ENCODE measurements at regions not wholly inside any gene's neighbourhood (a gene's known extent, or its start where the extent isn't known, plus 50 kb on each side); places are given as distances from the start of the nearest gene placed in this dataset.

DNA sequence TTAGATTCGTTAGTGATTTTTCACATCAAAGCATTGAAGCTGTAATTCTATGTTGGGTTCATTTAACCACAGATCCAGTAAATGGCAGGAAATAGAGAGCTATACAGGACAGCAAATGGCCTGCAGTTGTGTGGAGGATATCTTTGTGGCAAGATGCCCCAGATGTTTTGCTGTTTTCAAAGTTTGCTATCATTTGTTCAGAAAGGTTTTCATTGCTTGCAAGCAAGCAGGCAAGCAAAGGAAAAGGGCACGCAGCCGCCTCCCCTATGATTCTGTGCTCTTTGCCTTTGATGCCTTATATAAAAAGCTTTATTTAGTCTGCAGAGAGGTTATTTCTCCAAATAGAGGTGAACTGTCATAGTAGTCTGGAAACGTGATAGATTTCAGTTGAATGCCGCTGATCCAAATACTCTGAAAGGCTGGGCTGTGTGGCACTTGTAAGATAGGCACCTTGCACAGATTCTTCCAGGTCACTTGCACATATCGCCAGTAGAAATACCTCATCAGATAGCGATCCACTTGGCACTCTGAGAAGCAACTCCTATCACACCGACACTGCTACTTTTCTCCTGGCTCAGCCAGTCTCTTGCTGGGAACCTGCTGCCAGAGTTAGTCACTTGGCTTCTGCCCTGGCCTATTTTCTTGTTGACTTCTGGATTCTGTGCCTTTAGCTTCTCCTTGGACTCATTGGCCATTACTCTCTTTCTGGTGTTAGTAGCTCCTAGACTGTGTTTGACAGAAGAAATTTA lies 66.4 kb downstream of the UTRN start:
- peaks cover 19% of the 10 kb centered on the region for H3K4me1 ChIP-seq (ENCODE audit: low read depth, poor library complexity, severe bottlenecking)
- H2AFZ ChIP-seq (ENCODE audit: low read depth): no peak overlapping the region
- no peak for TF ChIP-seq CTCF (conservative IDR thresholded peaks at IDR 0.05; ENCODE audit: low read depth, low read length)
- H3K27me3 ChIP-seq (ENCODE audit: insufficient read depth, low read depth): no peaks in the 10 kb centered on the region
- H3K79me2 ChIP-seq (ENCODE audit: insufficient read depth, low read depth): no peaks in the 10 kb centered on the region
- H3K4me2 ChIP-seq: no peak overlapping the region
- no peak overlapping the region for H3K27ac ChIP-seq
- no peak overlapping the region for H3K4me3 ChIP-seq (IDR thresholded peaks at IDR 0.05; ENCODE audit: insufficient read depth, low read depth, low read length)
- H3K36me3 ChIP-seq (ENCODE audit: insufficient read depth): no peaks in the 10 kb centered on the region
- H4K20me1 ChIP-seq (ENCODE audit: insufficient read depth): no peaks in the 10 kb centered on the region
- no peak overlapping the region for H3K9ac ChIP-seq

DNA sequence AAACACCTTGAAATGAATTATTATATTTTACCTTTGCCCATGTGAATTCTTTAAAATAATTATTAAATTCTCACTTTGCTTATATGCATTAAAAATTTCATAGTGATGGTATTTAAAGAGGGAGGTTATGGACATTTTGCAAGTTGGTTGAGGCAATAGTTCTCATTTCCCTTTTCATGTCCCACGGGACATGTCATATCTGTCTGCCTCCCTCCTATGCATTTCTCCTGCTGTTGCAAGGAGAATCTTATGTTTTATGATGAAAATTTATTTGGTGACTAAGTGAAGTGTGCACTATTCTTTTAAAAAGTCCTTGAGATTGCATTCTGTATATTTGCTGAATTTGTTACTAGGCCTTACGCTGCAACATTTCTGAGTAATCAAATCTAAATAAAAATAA lies 67.2 kb downstream of the UTRN start:
- no peak overlapping the region for H2AFZ ChIP-seq (ENCODE audit: low read depth)
- TF ChIP-seq CTCF (conservative IDR thresholded peaks at IDR 0.05; ENCODE audit: low read depth, low read length): no peak
- H3K27ac ChIP-seq: no peak overlapping the region
- H3K4me3 ChIP-seq (IDR thresholded peaks at IDR 0.05; ENCODE audit: insufficient read depth, low read depth, low read length): no peak overlapping the region
- H3K4me2 ChIP-seq: no peak overlapping the region
- no peaks in the 10 kb centered on the region for H3K79me2 ChIP-seq (ENCODE audit: insufficient read depth, low read depth)
- H3K9ac ChIP-seq: no peak overlapping the region
- H3K4me1 ChIP-seq (ENCODE audit: low read depth, poor library complexity, severe bottlenecking): peaks cover 19% of the 10 kb centered on the region
- H3K27me3 ChIP-seq (ENCODE audit: insufficient read depth, low read depth): no peaks in the 10 kb centered on the region
- H4K20me1 ChIP-seq (ENCODE audit: insufficient read depth): no peaks in the 10 kb centered on the region
- H3K36me3 ChIP-seq (ENCODE audit: insufficient read depth): no peaks in the 10 kb centered on the region

DNA sequence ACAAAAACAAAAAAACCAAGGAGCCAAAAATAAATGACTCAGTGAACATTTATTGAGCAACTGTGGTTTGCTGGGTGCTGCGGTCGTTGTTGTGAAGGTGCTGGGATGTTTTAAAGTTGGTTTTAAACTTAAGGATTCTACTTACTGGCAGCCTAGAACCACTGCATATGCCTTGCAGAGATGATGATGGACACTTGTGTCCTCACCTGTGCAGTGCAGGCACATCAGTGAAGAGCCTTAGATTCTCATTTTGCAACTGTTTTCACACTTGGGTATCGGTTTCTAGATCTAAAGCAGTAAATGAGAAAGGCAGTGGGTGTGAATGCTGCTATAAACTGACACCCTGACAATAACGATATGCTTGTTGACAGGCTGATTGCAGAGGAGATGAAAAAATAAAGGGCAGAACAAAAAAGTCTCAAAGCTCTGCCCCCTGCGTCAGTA lies 68.8 kb downstream of the UTRN start:
- Histone ChIP-seq H3K4me1 (ENCODE audit: low read depth, poor library complexity, severe bottlenecking) (peaks cover 19% of the 10 kb centered on the region), H3K27ac (no peak overlapping the region), H3K27me3 (ENCODE audit: insufficient read depth, low read depth) (no peaks in the 10 kb centered on the region), H3K4me2 (no peak overlapping the region), H3K9ac (no peak overlapping the region), H3K79me2 (ENCODE audit: insufficient read depth, low read depth) (no peaks in the 10 kb centered on the region), H3K4me3 (IDR thresholded peaks at IDR 0.05; ENCODE audit: insufficient read depth, low read depth, low read length) (no peak overlapping the region), H2AFZ (ENCODE audit: low read depth) (no peak overlapping the region), H3K36me3 (ENCODE audit: insufficient read depth) (no peaks in the 10 kb centered on the region), H4K20me1 (ENCODE audit: insufficient read depth) (no peaks in the 10 kb centered on the region)
- no peak for TF ChIP-seq CTCF (conservative IDR thresholded peaks at IDR 0.05; ENCODE audit: low read depth, low read length)

DNA sequence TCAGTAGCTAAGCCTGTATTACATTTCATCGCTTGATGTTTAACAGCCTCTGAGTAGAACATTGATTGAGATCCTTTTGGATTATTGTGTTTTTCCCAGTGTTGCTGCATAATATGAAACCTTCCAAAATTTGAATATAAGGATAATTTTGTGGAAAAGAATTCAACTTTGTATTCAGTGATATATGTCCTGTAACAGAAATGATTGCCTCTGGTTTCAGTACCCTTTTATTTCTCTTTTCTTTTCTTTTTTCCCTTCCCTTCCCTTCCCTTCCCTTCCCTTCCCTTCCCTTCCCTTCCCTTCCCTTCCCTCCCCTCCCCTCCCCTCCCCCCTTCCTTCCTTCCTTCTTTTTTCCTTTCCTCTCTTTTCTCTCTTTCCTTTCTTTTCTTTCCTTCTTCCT lies 74.6 kb downstream of the UTRN start:
- Histone ChIP-seq H3K4me3 (IDR thresholded peaks at IDR 0.05; ENCODE audit: insufficient read depth, low read depth, low read length) (no peak overlapping the region), H3K79me2 (ENCODE audit: insufficient read depth, low read depth) (no peaks in the 10 kb centered on the region), H2AFZ (ENCODE audit: low read depth) (no peak overlapping the region)

More for the DNA sequence above, 74.6 kb downstream of the UTRN start:
- Histone ChIP-seq H4K20me1 (ENCODE audit: insufficient read depth) (no peaks in the 10 kb centered on the region), H3K27ac (no peak overlapping the region), H3K4me2 (no peak overlapping the region), H3K4me1 (ENCODE audit: low read depth, poor library complexity, severe bottlenecking) (no peaks in the 10 kb centered on the region), H3K9ac (no peak overlapping the region), H3K36me3 (ENCODE audit: insufficient read depth) (no peaks in the 10 kb centered on the region), H3K27me3 (ENCODE audit: insufficient read depth, low read depth) (no peaks in the 10 kb centered on the region)
- no peak for TF ChIP-seq CTCF (conservative IDR thresholded peaks at IDR 0.05; ENCODE audit: low read depth, low read length)

Data from KMS-11 (cell line).